ENCODE measurements at regions not wholly inside any gene's neighbourhood (a gene's known extent, or its start where the extent isn't known, plus 50 kb on each side); places are given as distances from the start of the nearest gene placed in this dataset.

DNA sequence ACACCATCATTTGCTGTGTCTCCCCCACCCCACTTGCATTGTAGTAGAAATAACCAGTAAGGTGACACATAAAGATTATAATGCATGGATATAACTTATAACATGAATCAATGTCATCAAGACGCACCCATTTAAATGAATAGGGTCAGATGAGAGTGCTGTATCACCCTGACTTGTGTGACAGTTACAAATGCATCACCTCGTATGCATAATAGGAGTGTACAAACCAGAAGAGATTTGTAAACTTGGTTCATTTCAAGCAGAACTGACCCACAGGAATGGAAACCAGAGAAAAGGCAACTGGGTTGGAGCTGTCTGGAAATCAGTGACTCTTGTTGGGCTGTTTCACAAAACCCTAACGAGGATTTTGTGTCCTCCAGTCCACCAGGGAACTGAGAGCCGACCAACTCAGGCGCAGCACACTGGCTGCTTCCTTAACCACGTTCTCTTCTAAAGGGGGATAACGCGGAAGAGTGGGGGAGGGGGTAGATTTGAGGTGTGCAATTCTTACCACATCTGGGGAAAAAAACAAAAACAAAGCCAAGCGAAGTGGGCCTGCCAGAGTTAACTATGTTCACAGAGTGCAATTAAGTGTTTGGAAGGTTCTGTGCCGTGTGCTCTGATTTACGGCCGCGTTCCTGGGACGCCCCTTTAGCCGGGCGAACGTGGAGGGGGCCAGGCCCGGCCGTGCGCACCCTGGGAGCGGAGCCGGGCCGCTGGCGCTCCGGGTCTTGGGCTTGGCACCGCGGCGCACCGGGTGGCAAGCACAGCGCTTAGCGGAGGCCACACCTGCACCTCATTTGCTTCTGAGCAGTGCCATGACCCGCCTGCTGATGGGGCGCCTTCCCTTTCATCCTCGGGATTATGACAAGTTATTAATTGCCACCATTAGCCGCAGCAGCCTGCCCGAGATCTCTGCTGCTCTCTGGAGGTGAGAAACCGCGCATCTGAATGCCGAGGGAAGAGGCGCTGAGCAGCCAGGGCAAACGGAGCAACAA lies 248.8 kb upstream of the FOXD3 start:
- Histone ChIP-seq H3K36me3 (no peaks in the 10 kb centered on the region), H3K27ac (no peak overlapping the region), H3K27me3 (ENCODE audit: insufficient read depth, low read depth, severe bottlenecking) (no peaks in the 10 kb centered on the region), H3K4me3 (ENCODE audit: low read depth, low read length) (no peak overlapping the region), H3K9me3 (ENCODE audit: severe bottlenecking) (no peaks in the 10 kb centered on the region)
- TF ChIP-seq, protein P1, sequence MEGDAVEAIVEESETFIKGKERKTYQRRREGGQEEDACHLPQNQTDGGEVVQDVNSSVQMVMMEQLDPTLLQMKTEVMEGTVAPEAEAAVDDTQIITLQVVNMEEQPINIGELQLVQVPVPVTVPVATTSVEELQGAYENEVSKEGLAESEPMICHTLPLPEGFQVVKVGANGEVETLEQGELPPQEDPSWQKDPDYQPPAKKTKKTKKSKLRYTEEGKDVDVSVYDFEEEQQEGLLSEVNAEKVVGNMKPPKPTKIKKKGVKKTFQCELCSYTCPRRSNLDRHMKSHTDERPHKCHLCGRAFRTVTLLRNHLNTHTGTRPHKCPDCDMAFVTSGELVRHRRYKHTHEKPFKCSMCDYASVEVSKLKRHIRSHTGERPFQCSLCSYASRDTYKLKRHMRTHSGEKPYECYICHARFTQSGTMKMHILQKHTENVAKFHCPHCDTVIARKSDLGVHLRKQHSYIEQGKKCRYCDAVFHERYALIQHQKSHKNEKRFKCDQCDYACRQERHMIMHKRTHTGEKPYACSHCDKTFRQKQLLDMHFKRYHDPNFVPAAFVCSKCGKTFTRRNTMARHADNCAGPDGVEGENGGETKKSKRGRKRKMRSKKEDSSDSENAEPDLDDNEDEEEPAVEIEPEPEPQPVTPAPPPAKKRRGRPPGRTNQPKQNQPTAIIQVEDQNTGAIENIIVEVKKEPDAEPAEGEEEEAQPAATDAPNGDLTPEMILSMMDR (IDR thresholded peaks at IDR 0.05; ENCODE audit: low read depth, low read length) = no peak
- DNase-seq = no peak

DNA sequence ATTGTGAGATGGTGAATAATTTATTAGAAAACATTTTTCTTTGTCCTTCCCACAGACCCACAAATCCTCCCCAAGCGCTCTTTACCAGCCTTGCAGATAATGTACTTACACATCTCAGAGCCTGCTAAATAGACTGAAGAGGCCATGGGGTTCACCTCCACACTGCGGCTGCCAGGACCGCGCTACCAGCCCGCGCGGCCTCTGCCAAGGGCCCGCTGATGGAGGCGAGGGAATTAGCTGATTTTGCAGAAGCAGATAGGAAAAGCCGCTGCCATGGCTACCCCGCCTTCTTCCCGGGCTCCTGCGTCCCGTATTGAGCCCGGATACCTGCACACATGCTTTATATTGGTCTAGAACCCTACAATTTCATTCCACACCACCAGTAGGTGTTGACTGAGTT lies 248.0 kb upstream of the FOXD3 start:
- Histone ChIP-seq H3K36me3 (no peaks in the 10 kb centered on the region), H3K27ac (no peak overlapping the region), H3K9me3 (ENCODE audit: severe bottlenecking) (no peaks in the 10 kb centered on the region), H3K27me3 (ENCODE audit: insufficient read depth, low read depth, severe bottlenecking) (no peaks in the 10 kb centered on the region), H3K4me3 (ENCODE audit: low read depth, low read length) (no peak overlapping the region)
- TF ChIP-seq, protein P1 (IDR thresholded peaks at IDR 0.05; ENCODE audit: low read depth, low read length) = no peak
- DNase-seq = no peak

GRCh38 chr1:63082766-63083165 lies 239.6 kb upstream of the FOXD3 start:
- Histone ChIP-seq H3K9me3 (ENCODE audit: severe bottlenecking) (no peaks in the 10 kb centered on the region), H3K4me3 (ENCODE audit: low read depth, low read length) (no peak overlapping the region), H3K27me3 (ENCODE audit: insufficient read depth, low read depth, severe bottlenecking) (no peaks in the 10 kb centered on the region), H3K36me3 (no peaks in the 10 kb centered on the region), H3K27ac (no peak overlapping the region)
- no peak for DNase-seq
- TF ChIP-seq, protein P1 (IDR thresholded peaks at IDR 0.05; ENCODE audit: low read depth, low read length) = no peak

DNA sequence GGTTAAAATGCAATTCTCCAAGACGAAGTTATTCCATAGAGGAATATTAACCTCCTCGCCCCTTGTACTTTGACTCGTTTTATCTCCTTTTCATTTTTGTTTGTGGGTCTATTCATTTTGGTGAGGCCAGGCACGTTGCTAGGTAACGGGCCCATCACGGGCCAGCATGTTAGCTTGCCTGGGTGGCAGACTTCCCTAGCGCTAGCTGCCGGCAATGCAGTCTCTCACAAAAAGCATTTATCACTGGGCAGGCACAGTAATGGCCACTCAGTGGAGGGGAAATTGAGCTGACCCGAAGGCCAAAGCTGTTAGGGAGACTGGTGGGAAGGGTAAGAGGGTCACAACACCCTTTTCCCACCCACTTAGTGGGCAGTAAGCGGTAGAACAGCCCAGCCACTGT lies 234.4 kb upstream of the FOXD3 start:
- TF ChIP-seq, protein P1 (IDR thresholded peaks at IDR 0.05; ENCODE audit: low read depth, low read length) = no peak
- no peaks in the 10 kb centered on the region for H3K36me3 ChIP-seq
- H3K9me3 ChIP-seq (ENCODE audit: severe bottlenecking) = no peaks in the 10 kb centered on the region
- H3K4me3 ChIP-seq (ENCODE audit: low read depth, low read length) = no peak overlapping the region
- H3K27ac ChIP-seq = no peak overlapping the region
- H3K27me3 ChIP-seq (ENCODE audit: insufficient read depth, low read depth, severe bottlenecking) = no peaks in the 10 kb centered on the region
- DNase-seq = no peak

GRCh38 chr1:63099188-63099587 lies 223.2 kb upstream of the FOXD3 start:
- no peak overlapping the region for H3K27ac ChIP-seq
- TF ChIP-seq, protein P1 (IDR thresholded peaks at IDR 0.05; ENCODE audit: low read depth, low read length) = no peak
- no peaks in the 10 kb centered on the region for H3K27me3 ChIP-seq (ENCODE audit: insufficient read depth, low read depth, severe bottlenecking)
- no peaks in the 10 kb centered on the region for H3K36me3 ChIP-seq
- no peaks in the 10 kb centered on the region for H3K9me3 ChIP-seq (ENCODE audit: severe bottlenecking)
- no peak for DNase-seq
- no peak overlapping the region for H3K4me3 ChIP-seq (ENCODE audit: low read depth, low read length)
